Thoracic aorta (tissue), 2 donors: ENCODE measurements at regions not wholly inside any gene's neighbourhood (a gene's known extent, or its start where the extent isn't known, plus 50 kb on each side); places are given as distances from the start of the nearest gene placed in this dataset.

ENCODE experiments used
- ATAC-seq: fragments of 150-250 bp; one replicate; pipeline ENCODE4 v1.8.0; 2017; ENCODE audit warnings: low read depth; ENCODE audit not compliant: insufficient number of reproducible peaks, low FRiP score
- DNase-seq: peaks from one replicate; pipeline ENCODE4 v3.0.0-alpha.2; 2020; ENCODE audit warnings: low spot score
- H3K27ac ChIP-seq, 2 donors: fragments of 200-600 bp; sonication (generic); 1 replicate in 1 of 2; 2 replicates in 1 of 2; pipeline ENCODE4 v1.5.1; 2016; ENCODE audit warnings: mild to moderate bottlenecking in 2 of 2, moderate library complexity in 2 of 2
- H3K27me3 ChIP-seq: fragments of 200-600 bp; sonication (generic); replicated peaks from 2 replicates; pipeline ENCODE4 v1.6.0; 2016; ENCODE audit warnings: mild to moderate bottlenecking; ENCODE audit not compliant: insufficient read depth
- H3K36me3 ChIP-seq: fragments of 200-600 bp; sonication (generic); one replicate; pipeline ENCODE4 v1.5.1; 2016
- H3K4me1 ChIP-seq, 2 donors: fragments of 200-600 bp; sonication (generic); 1 replicate in 1 of 2; 2 replicates in 1 of 2; pipeline versions ENCODE4 v1.5.1 to v1.6.0; 2016; ENCODE audit warnings: low read depth in 2 of 2, mild to moderate bottlenecking in 1 of 2; ENCODE audit not compliant: control insufficient read depth in 1 of 2
- H3K4me3 ChIP-seq: fragments of 200-600 bp; sonication (generic); 2 replicates; pipeline ENCODE4 v1.5.1; 2016; ENCODE audit warnings: mild to moderate bottlenecking
- H3K9me3 ChIP-seq: fragments of 200-600 bp; sonication (generic); 2 replicates; pipeline ENCODE4 v1.5.1; 2016
- CTCF ChIP-seq: fragments of 200-600 bp; sonication (generic); IDR thresholded peaks from one replicate; pipeline ENCODE4 v1.5.1; 2019; ENCODE audit warnings: antibody characterized with exemption

- TF ChIP-seq CTCF, result no peak
- H3K4me1 ChIP-seq, result no peaks in the 10 kb centered on the region
- DNase-seq (no peak), ATAC-seq (no peak)
- H3K27me3 ChIP-seq, result no peaks in the 10 kb centered on the region
- no peaks in the 10 kb centered on the region for H3K9me3 ChIP-seq
- H3K4me3 ChIP-seq, result no peak overlapping the region
- H3K36me3 ChIP-seq, result no peaks in the 10 kb centered on the region
- H3K27ac ChIP-seq, result no peak overlapping the region
Measured at GRCh38 chr5:110932755-110933488, 138.6 kb upstream of the TSLP start.

GRCh38 chr5:110940136-110940535 lies 131.4 kb upstream of the TSLP start:
- Histone ChIP-seq H3K9me3 (no peaks in the 10 kb centered on the region), H3K27ac (no peak overlapping the region), H3K27me3 (no peaks in the 10 kb centered on the region), H3K4me3 (no peak overlapping the region), H3K4me1 (no peaks in the 10 kb centered on the region), H3K36me3 (no peaks in the 10 kb centered on the region)
- no peak for TF ChIP-seq CTCF
- DNase-seq, result no peak
- ATAC-seq, result no peak

GRCh38 chr5:110945874-110946436 lies 125.6 kb upstream of the TSLP start:
- TF ChIP-seq CTCF, result no peak
- H3K27ac ChIP-seq, result no peak overlapping the region
- no peaks in the 10 kb centered on the region for H3K9me3 ChIP-seq
- no peak overlapping the region for H3K4me3 ChIP-seq
- H3K36me3 ChIP-seq, result no peaks in the 10 kb centered on the region
- ATAC-seq (no peak), DNase-seq (no peak)
- H3K4me1 ChIP-seq, result peaks cover 5 to 6% of the 10 kb centered on the region in 2 donors
- H3K27me3 ChIP-seq, result no peaks in the 10 kb centered on the region

- H3K4me1 ChIP-seq, result peaks cover 0 to 6% of the 10 kb centered on the region in 2 donors
- H3K4me3 ChIP-seq, result no peak overlapping the region
- no peaks in the 10 kb centered on the region for H3K36me3 ChIP-seq
- no peak for ATAC-seq
- TF ChIP-seq CTCF, result no peak
- no peaks in the 10 kb centered on the region for H3K27me3 ChIP-seq
- no peak for DNase-seq
- H3K27ac ChIP-seq, result no peak overlapping the region
- H3K9me3 ChIP-seq, result no peaks in the 10 kb centered on the region
Measured at GRCh38 chr5:110951373-110951791, 120.1 kb upstream of the TSLP start.

- no peak overlapping the region for H3K4me3 ChIP-seq
- H3K9me3 ChIP-seq, result no peaks in the 10 kb centered on the region
- ATAC-seq, result no peak
- DNase-seq, result no peak
- H3K27me3 ChIP-seq, result no peaks in the 10 kb centered on the region
- TF ChIP-seq CTCF, result no peak
- no peak overlapping the region for H3K27ac ChIP-seq
- no peaks in the 10 kb centered on the region for H3K36me3 ChIP-seq
- H3K4me1 ChIP-seq, result no peaks in the 10 kb centered on the region
Measured at GRCh38 chr5:110956280-110956912, 115.1 kb upstream of the TSLP start.
